ENCODE measurements at regions not wholly inside any gene's neighbourhood (a gene's known extent, or its start where the extent isn't known, plus 50 kb on each side); places are given as distances from the start of the nearest gene placed in this dataset.
A peak's percentile ranks its signal among the peaks of the same experiment; 100 is the strongest.

- H3K4me3 ChIP-seq (ENCODE audit: low read depth, low read length): no peak overlapping the region
- TF ChIP-seq, protein P1, sequence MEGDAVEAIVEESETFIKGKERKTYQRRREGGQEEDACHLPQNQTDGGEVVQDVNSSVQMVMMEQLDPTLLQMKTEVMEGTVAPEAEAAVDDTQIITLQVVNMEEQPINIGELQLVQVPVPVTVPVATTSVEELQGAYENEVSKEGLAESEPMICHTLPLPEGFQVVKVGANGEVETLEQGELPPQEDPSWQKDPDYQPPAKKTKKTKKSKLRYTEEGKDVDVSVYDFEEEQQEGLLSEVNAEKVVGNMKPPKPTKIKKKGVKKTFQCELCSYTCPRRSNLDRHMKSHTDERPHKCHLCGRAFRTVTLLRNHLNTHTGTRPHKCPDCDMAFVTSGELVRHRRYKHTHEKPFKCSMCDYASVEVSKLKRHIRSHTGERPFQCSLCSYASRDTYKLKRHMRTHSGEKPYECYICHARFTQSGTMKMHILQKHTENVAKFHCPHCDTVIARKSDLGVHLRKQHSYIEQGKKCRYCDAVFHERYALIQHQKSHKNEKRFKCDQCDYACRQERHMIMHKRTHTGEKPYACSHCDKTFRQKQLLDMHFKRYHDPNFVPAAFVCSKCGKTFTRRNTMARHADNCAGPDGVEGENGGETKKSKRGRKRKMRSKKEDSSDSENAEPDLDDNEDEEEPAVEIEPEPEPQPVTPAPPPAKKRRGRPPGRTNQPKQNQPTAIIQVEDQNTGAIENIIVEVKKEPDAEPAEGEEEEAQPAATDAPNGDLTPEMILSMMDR (conservative IDR thresholded peaks at IDR 0.05; ENCODE audit: low read depth, low read length): no peak
- no peak for DNase-seq (ENCODE audit: low read depth)
Measured at GRCh38 chrY:7448687-7449086, 537.1 kb upstream of the AMELY start.

GRCh38 chrY:7447881-7448516, 536.4 kb upstream of the AMELY start:
- no peak for DNase-seq (ENCODE audit: low read depth)
- TF ChIP-seq, protein P1 (conservative IDR thresholded peaks at IDR 0.05; ENCODE audit: low read depth, low read length): no peak
- no peak overlapping the region for H3K4me3 ChIP-seq (ENCODE audit: low read depth, low read length)

DNA sequence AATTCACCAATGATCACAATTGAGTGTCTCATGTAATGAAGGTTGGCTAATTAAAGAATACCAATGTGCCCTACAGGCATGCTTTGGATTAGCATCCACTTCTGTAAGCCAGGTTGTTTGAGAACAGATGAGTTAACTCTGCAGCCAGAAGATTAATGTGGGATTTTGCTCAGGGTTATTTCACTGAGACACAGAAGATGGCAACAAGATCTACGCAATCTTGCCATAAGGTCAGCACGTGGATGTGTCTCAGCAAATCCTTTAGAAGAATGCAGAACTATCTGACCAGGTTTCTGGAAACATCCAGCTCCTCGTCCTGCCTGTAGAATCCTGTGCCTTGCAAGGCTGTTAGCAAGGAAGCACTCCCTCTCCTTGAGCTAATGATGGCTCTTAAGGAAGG, 532.6 kb upstream of the AMELY start:
- no peak overlapping the region for H3K4me3 ChIP-seq (ENCODE audit: low read depth, low read length)
- TF ChIP-seq, protein P1 (conservative IDR thresholded peaks at IDR 0.05; ENCODE audit: low read depth, low read length): no peak
- DNase-seq (ENCODE audit: low read depth): no peak

GRCh38 chrY:7440796-7441530, 529.4 kb upstream of the AMELY start:
- TF ChIP-seq, protein P1 (conservative IDR thresholded peaks at IDR 0.05; ENCODE audit: low read depth, low read length): no peak

DNA sequence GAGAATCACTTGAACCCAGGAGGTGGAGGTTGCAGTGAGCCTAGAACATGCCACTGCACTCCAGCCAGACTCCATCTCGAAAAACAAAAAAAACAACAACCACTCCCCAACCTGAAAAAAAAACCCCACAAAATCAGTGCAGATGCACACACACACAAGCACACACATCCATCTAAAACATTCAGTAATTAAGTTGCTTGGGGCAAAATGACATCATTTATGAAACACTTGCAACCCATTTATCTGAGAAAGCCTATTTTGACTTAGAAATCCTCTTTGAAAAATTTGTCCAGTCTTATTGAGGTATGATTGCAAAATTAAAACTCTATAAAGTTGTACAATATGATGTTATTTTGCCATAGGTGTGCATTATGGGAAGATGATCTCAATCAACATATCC, 525.5 kb upstream of the AMELY start:
- H3K4me3 ChIP-seq (ENCODE audit: low read depth, low read length): no peak overlapping the region
- DNase-seq (ENCODE audit: low read depth): no peak
- TF ChIP-seq, protein P1 (conservative IDR thresholded peaks at IDR 0.05; ENCODE audit: low read depth, low read length): no peak

More at GRCh38 chrY:7440796-7441530, 529.4 kb upstream of the AMELY start:
- no peak for DNase-seq (ENCODE audit: low read depth)
- H3K4me3 ChIP-seq (ENCODE audit: low read depth, low read length): no peak overlapping the region

DNA sequence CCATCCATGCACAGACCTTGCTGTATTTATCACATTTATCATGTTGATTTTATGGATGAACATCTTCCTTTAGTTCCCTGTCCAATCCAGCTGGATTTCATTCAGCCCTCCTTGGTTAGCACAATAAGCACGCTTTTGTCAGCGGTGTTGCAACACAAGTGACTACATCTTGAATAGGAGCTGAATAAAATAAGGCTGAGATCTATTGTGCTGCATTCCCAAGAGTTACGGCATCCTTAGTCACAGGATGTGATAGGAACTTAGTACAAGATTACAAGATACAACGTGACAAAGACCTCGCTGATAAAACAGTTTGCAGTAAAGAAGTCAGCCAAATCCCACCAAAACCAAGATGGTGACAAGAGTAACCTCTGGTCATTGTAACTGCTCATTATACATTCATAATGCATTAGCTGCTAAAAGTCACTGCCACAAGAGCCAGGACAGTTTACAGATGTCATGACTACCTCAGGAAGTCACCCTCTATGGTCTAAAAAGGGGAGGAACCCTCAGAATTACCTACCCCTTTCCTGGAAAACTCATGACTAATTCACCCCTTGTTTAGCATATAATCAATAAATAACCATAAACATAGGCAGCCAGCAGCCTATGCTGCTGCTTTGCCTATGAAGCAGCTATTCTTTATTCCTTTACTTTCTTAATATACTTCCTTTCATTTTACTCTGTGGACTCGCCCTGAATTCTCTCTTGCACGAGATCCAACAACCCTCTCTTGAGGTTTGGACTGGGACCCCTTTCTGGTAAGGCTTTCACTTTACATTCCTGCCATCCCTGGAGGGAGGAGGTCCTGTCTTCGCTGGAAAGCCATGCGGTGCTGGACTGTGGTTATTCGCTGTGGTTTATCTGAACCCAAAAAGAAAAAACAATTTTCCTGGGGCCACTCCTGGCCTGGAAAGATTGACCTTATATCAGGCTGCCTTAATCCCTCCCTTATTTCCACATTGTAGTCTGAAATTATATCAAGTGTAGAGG, 522.6 kb upstream of the AMELY start:
- peak; percentile 32 for DNase-seq (ENCODE audit: low read depth)
- TF ChIP-seq, protein P1 (conservative IDR thresholded peaks at IDR 0.05; ENCODE audit: low read depth, low read length): no peak
- H3K4me3 ChIP-seq (ENCODE audit: low read depth, low read length): no peak overlapping the region
